ENCODE measurements at regions not wholly inside any gene's neighbourhood (a gene's known extent, or its start where the extent isn't known, plus 50 kb on each side); places are given as distances from the start of the nearest gene placed in this dataset.

GRCh38 chrX:25279510-25279909, 263.7 kb upstream of the ARX start:
- Histone ChIP-seq H3K79me2 (ENCODE audit: control insufficient read depth, insufficient read depth, low read length) (no peaks in the 10 kb centered on the region), H3K4me1 (replicated peaks in 1 of 2; ENCODE audit: control insufficient read depth in 2 of 2, insufficient read depth in 2 of 2, low read length in 2 of 2) (no peaks in the 10 kb centered on the region), H3K4me2 (ENCODE audit: insufficient read depth, low read length) (no peak overlapping the region), H3K27ac (ENCODE audit: extremely low read depth, low read depth, low read length) (no peak overlapping the region), H3K36me3 (ENCODE audit: control insufficient read depth, insufficient read depth, low read length) (no peaks in the 10 kb centered on the region), H3K9ac (ENCODE audit: insufficient read depth in 1 of 2, low read depth in 2 of 2, low read length in 2 of 2) (no peak overlapping the region), H4K20me1 (replicated peaks; ENCODE audit: control insufficient read depth, insufficient read depth, low read length) (no peaks in the 10 kb centered on the region), H2AFZ (ENCODE audit: low read depth, low read length) (no peak overlapping the region), H3K4me3 (no peak overlapping the region), H3K27me3 (ENCODE audit: control insufficient read depth in 2 of 2, insufficient read depth in 2 of 2, low read length in 2 of 2) (no peaks in the 10 kb centered on the region), H3K9me1 (ENCODE audit: control insufficient read depth, insufficient read depth, low read length) (no peaks in the 10 kb centered on the region), H3K9me3 (replicated peaks; ENCODE audit: control insufficient read depth, insufficient read depth, low read depth, low read length) (no peaks in the 10 kb centered on the region)
- no peak for DNase-seq (ENCODE audit: extremely low read depth in 1 of 4, low spot score in 3 of 4)
- in situ Hi-C loops (cut with MboI) (no loop called here), intact Hi-C loops (cut with micrococcal nuclease) (no loop called here)
- CTCF ChIA-PET (ENCODE audit: low intra/inter-chr PET ratio): no interaction called here
- BruUV-seq (replicated peaks): no TSS peak
- no peak for ATAC-seq
- 0% methylated on average over 1 of the region's 1 CpG for WGBS (ENCODE audit: insufficient coverage, low coverage, missing lambda C conversion rate)
- no peak for FAIRE-seq
- no peak for TF ChIP-seq YY1 (IDR thresholded peaks at IDR 0.05; ENCODE audit: borderline replicate concordance in 1 of 3, control insufficient read depth in 1 of 3, extremely low read depth in 1 of 3, insufficient read depth in 3 of 3, insufficient read length in 1 of 3, insufficient replicate concordance in 2 of 3, low read depth in 1 of 3, low read length in 2 of 3)
- no peak for TF ChIP-seq SMARCE1 (IDR thresholded peaks at IDR 0.05)
- TF ChIP-seq MTA2 (IDR thresholded peaks at IDR 0.05; ENCODE audit: low read depth): no peak
- TF ChIP-seq, protein P1, sequence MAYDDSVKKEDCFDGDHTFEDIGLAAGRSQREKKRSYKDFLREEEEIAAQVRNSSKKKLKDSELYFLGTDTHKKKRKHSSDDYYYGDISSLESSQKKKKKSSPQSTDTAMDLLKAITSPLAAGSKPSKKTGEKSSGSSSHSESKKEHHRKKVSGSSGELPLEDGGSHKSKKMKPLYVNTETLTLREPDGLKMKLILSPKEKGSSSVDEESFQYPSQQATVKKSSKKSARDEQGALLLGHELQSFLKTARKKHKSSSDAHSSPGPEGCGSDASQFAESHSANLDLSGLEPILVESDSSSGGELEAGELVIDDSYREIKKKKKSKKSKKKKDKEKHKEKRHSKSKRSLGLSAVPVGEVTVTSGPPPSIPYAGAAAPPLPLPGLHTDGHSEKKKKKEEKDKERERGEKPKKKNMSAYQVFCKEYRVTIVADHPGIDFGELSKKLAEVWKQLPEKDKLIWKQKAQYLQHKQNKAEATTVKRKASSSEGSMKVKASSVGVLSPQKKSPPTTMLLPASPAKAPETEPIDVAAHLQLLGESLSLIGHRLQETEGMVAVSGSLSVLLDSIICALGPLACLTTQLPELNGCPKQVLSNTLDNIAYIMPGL (CRISPR knock-in tag; IDR thresholded peaks at IDR 0.05): no peak
- no peak for TF ChIP-seq TBP (optimal IDR thresholded peaks at IDR 0.05; ENCODE audit: low read depth, low read length)
- no peak for TF ChIP-seq TSHZ1 (CRISPR knock-in tag; IDR thresholded peaks at IDR 0.05)
- no peak for TF ChIP-seq CBX2 (IDR thresholded peaks at IDR 0.05; ENCODE audit: insufficient read depth, low read length, poor library complexity, severe bottlenecking)
- TF ChIP-seq HDAC6 (IDR thresholded peaks at IDR 0.05; ENCODE audit: low read depth, low read length): no peak
- no peak for TF ChIP-seq NELFE (IDR thresholded peaks at IDR 0.05; ENCODE audit: insufficient read depth, insufficient read length)
- TF ChIP-seq, protein P2, sequence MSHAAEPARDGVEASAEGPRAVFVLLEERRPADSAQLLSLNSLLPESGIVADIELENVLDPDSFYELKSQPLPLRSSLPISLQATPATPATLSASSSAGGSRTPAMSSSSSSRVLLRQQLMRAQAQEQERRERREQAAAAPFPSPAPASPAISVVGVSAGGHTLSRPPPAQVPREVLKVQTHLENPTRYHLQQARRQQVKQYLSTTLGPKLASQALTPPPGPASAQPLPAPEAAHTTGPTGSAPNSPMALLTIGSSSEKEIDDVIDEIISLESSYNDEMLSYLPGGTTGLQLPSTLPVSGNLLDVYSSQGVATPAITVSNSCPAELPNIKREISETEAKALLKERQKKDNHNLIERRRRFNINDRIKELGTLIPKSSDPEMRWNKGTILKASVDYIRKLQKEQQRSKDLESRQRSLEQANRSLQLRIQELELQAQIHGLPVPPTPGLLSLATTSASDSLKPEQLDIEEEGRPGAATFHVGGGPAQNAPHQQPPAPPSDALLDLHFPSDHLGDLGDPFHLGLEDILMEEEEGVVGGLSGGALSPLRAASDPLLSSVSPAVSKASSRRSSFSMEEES (CRISPR knock-in tag; IDR thresholded peaks at IDR 0.05): no peak
- POLR2A ChIA-PET: no interaction called here
